Nephron progenitor cell (in vitro differentiated cells): ENCODE measurements at regions not wholly inside any gene's neighbourhood (a gene's known extent, or its start where the extent isn't known, plus 50 kb on each side); places are given as distances from the start of the nearest gene placed in this dataset.
"Not testable (repeated sequence)": the region's sequence is repeated elsewhere in the genome, so short reads cannot be mapped to it uniquely, and the experiment has no call there.

ENCODE experiments used
- DNase-seq: peaks from one replicate; pipeline ENCODE4 v3.0.0; 2021
- H3K27ac Mint-ChIP-seq: 2 replicates; pipeline ENCODE4 v1.8.0; 2021; ENCODE audit warnings: mild to moderate bottlenecking, moderate library complexity, mixed read lengths
- H3K27me3 Mint-ChIP-seq: 2 replicates; pipeline ENCODE4 v1.8.0; 2021; ENCODE audit warnings: mild to moderate bottlenecking, low read depth, mixed read lengths; ENCODE audit not compliant: poor library complexity
- H3K36me3 Mint-ChIP-seq: 2 replicates; pipeline ENCODE4 v1.8.0; 2021; ENCODE audit warnings: low read depth, mixed read lengths
- H3K4me1 Mint-ChIP-seq: 2 replicates; pipeline ENCODE4 v1.8.0; 2021; ENCODE audit warnings: mixed read lengths
- H3K4me3 Mint-ChIP-seq: 2 replicates; pipeline ENCODE4 v1.8.0; 2021; ENCODE audit warnings: mild to moderate bottlenecking, moderate library complexity, mixed read lengths
- H3K9me3 Mint-ChIP-seq: 2 replicates; pipeline ENCODE4 v1.8.0; 2021; ENCODE audit warnings: mild to moderate bottlenecking, moderate library complexity, mixed read lengths
- TF ChIP-seq, protein P1 (sequence below): fragments of 200-600 bp; sonication (generic); IDR thresholded peaks from 2 replicates; pipeline ENCODE4 v1.5.0; 2021; ENCODE audit warnings: antibody characterized with exemption

DNA sequence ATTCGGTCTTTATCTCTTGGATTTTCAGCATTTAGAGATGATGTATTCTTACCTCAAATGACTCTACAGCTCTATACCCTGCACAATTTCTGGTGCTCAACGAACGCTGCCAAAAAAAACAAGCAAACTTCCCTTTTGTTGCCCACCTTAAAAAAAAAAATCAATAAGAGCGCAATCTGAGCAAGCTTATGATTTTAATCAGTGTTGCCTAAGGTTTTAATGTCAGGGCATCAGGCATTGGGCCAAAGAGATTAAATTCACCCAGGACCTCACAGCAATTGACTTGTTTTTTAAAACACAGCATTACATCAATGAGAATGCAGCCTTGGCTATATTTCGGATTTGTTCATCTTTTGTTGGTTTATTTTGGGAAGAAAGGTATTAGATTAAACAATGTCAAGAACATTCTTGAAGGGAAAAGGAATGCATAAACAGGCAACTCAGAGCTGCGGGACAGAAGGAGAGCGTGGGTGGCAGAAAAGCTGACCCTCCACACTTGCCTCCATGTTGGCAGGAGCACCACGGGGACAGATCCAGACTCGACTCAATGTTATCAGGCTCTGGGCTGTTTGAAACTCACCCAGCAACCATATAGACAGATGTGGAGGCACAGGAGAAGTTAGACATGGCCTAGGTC is 127.5 kb upstream of the DAPK1 start:
- Mint-ChIP-seq H3K9me3 (peaks cover 22% of the 10 kb centered on the region), H3K27ac (no peak overlapping the region), H3K27me3 (peaks cover 4% of the 10 kb centered on the region), H3K4me1 (peaks cover 20% of the 10 kb centered on the region), H3K36me3 (peaks cover 4% of the 10 kb centered on the region), H3K4me3 (no peak overlapping the region)
- TF ChIP-seq, protein P1, sequence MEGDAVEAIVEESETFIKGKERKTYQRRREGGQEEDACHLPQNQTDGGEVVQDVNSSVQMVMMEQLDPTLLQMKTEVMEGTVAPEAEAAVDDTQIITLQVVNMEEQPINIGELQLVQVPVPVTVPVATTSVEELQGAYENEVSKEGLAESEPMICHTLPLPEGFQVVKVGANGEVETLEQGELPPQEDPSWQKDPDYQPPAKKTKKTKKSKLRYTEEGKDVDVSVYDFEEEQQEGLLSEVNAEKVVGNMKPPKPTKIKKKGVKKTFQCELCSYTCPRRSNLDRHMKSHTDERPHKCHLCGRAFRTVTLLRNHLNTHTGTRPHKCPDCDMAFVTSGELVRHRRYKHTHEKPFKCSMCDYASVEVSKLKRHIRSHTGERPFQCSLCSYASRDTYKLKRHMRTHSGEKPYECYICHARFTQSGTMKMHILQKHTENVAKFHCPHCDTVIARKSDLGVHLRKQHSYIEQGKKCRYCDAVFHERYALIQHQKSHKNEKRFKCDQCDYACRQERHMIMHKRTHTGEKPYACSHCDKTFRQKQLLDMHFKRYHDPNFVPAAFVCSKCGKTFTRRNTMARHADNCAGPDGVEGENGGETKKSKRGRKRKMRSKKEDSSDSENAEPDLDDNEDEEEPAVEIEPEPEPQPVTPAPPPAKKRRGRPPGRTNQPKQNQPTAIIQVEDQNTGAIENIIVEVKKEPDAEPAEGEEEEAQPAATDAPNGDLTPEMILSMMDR = no peak
- DNase-seq = no peak

DNA sequence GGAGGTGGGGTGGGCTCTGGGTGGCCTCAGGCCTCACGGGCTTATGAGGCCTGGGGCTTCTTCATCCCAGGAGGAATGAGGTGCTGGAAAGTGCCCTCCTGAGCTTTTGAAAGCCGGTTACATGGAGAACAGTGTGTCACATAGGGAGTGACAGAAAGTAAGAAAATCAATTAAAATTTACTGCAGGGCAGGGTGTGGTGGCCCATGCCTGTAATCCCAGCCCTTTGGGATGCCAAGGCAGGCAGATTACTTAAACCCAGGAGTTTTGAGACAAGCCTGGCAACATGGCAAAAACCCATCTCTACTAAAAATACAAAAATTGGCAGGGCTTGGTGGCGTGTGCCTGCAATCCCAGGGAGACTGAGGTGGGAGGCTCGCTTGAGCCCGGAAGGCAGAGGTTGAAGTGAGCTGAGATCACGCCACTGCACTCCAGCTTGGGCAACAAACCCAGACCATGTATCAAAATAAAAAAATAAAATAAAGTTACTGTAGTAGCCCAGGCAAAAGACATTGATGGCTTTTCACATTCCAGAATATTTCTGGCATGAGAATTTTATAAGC is 125.8 kb upstream of the DAPK1 start:
- Mint-ChIP-seq H3K27ac (no peak overlapping the region), H3K4me1 (peaks cover 21% of the 10 kb centered on the region), H3K36me3 (peaks cover 4% of the 10 kb centered on the region), H3K9me3 (peaks cover 14% of the 10 kb centered on the region), H3K4me3 (no peak overlapping the region), H3K27me3 (peaks cover 9% of the 10 kb centered on the region)
- DNase-seq = no peak
- TF ChIP-seq, protein P1 = no peak

DNA sequence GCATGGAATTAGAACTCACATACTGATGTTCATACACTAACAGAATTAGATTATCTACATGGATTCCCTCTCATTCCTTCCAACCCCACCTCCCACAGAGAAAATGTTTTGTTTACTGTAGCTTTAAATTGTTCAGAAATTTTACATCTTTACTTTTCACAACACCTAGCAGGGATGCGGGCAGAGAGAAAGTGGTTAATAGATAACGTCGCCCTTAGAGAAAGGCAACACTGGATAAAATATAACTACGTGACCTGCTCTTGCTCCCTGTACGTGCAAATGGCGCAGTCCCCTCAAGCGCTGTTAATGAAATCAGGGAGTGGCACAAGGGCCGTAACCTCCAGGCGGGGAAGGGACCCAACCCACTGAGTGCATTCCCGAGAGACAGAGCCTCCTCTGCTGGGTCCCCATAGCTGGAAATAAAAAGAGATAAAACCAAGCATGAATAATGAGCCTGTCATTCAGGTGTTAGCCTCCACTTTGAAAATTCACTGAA is 125.3 kb upstream of the DAPK1 start:
- TF ChIP-seq, protein P1 = no peak
- DNase-seq = no peak
- Mint-ChIP-seq H3K27me3 (peaks cover 9% of the 10 kb centered on the region), H3K36me3 (peaks cover 4% of the 10 kb centered on the region), H3K9me3 (peaks cover 11% of the 10 kb centered on the region), H3K27ac (no peak overlapping the region), H3K4me1 (peaks cover 21% of the 10 kb centered on the region), H3K4me3 (no peak overlapping the region)

DNA sequence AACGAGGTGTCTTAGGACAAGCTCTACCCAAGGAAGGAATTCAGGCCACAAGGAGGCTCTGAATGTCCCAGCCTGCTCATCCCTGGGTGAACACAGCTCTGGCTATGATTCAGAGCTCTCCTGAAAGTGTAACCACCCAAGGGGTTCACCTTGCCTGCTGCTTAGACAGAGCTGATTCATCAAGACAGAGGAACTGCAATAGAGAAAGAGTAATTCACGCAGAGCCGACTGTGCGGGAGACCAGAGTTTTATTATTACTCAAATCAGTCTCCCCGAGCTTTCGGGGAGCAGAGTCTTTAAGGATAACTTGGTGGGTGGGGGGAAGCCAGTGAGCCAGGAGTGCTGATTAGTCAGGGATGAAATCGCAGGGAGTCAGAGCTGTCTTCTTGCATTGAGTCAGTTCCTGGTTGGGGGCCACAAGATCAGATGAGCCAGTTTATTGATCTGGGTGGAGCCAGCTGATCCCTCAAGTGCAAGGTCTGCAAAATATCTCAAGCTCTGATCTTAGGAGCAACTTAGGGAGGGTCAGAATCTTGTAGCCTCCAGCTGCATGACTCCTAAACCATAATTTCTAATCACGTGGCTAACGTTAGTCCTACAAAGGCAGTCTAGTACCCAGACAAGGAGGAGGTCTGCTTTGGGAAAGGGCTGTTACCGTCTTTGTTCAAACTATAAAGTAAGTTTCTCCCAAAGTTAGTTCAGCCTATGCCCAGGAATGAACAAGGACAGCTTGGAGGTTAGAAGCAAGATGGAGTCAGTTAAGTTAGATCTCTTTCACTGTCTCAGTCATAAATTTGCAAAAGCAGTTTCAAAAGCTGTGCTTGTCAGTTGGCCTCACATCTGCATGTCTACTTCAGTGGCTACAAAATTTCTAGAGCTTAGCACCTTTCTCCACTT is 123.4 kb upstream of the DAPK1 start:
- not testable (repeated sequence) for H3K27me3 Mint-ChIP-seq, H3K9me3 Mint-ChIP-seq, H3K4me3 Mint-ChIP-seq, DNase-seq, H3K36me3 Mint-ChIP-seq
- peaks cover 21% of the 10 kb centered on the region for H3K4me1 Mint-ChIP-seq
- peak overlapping the region; percentile 75 for H3K27ac Mint-ChIP-seq

DNA sequence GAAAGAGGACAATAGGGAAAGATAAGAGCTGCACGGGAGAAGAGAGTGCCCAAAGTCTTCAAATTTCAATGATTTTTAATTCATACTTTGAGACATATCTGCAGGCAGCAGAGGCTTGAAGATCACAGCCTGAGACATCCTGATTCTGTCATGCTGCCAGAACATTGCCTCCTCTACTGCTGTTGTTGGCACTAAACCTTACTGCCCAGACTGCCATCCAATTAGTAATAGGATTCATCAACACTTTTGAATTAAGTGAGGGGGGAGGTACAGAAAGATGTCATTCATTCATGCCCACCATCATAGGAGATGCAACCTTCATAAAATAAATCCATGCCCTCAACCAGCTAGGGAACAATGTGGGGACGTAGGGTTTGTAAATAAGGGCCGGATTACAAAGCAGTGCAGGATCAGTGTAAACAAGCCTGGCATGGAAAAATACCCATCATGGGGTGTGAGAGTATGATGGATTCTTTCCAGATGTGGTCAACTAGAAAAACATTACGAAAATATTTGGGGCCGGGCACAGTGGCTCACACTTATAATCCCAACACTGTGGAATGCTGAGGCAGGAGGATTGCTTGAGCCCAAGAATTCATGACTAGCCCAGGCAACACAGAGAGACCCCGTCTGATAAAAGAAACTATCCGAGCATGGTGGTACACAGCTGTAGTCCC is 122.1 kb upstream of the DAPK1 start:
- peaks cover 21% of the 10 kb centered on the region for H3K4me1 Mint-ChIP-seq
- H3K27me3 Mint-ChIP-seq = peaks cover 5% of the 10 kb centered on the region
- no peak overlapping the region for H3K4me3 Mint-ChIP-seq
- TF ChIP-seq, protein P1 = no peak
- no peak for DNase-seq
- no peaks in the 10 kb centered on the region for H3K36me3 Mint-ChIP-seq
- H3K27ac Mint-ChIP-seq = no peak overlapping the region
- H3K9me3 Mint-ChIP-seq = no peaks in the 10 kb centered on the region

DNA sequence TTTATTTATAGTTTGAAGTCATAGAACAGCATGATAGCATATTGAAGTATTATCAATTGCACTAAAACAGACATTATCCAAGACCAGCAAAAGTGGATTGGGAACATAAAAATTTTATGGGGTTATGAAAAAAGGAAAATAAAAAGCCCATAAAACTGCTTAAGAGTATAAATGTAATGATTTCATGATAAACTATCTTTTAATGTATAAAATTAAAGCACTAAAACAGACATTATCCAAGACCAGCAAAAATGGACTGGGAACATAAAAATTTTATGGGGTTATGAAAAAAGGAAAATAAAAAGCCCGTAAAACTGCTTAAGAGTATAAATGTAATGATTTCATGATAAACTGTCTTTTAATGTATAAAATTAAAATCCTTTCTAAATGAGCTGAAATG is 119.0 kb upstream of the DAPK1 start:
- Mint-ChIP-seq H3K9me3 (no peaks in the 10 kb centered on the region), H3K36me3 (no peaks in the 10 kb centered on the region), H3K27me3 (peaks cover 8% of the 10 kb centered on the region), H3K4me1 (peaks cover 16% of the 10 kb centered on the region), H3K27ac (no peak overlapping the region), H3K4me3 (no peak overlapping the region)
- no peak for DNase-seq
- TF ChIP-seq, protein P1 = no peak
